Keratinocyte (primary cell): ENCODE measurements at regions not wholly inside any gene's neighbourhood (a gene's known extent, or its start where the extent isn't known, plus 50 kb on each side); places are given as distances from the start of the nearest gene placed in this dataset.

Experiments
- DNase-seq: peaks from one replicate; pipeline ENCODE4 v3.0.0-alpha.2; 2011; ENCODE audit warnings: low read depth, missing footprints, low spot score
- FAIRE-seq: peaks from 2 replicates; lab custom pipeline; 2011; peaks lifted over from hg19 to GRCh38; lab: Jason Lieb, UNC
- H2AFZ ChIP-seq: 2 replicates; pipeline ENCODE4 v1.6.0; 2012; ENCODE audit warnings: low read length, control low read depth, inconsistent platforms; ENCODE audit not compliant: control insufficient read depth
- H3K27ac ChIP-seq: 2 replicates; pipeline ENCODE4 v1.5.1; 2011; ENCODE audit warnings: low read length; ENCODE audit not compliant: control insufficient read depth, insufficient read depth
- H3K27me3 ChIP-seq: 3 replicates; pipeline ENCODE4 v1.6.0; 2011; ENCODE audit warnings: low read length; ENCODE audit not compliant: control insufficient read depth, insufficient read depth; ENCODE audit errors: extremely low read depth
- H3K36me3 ChIP-seq, 2 experiments: 2 replicates in 1 of 2; 3 replicates in 1 of 2; pipeline ENCODE4 v1.5.1; 2011; ENCODE audit warnings: low read length in 2 of 2, mild to moderate bottlenecking in 1 of 2; ENCODE audit not compliant: control insufficient read depth in 2 of 2, insufficient read depth in 2 of 2; ENCODE audit errors: extremely low read depth in 1 of 2
- H3K4me1 ChIP-seq: 3 replicates; pipeline ENCODE4 v1.5.1; 2011; ENCODE audit warnings: low read length; ENCODE audit not compliant: control insufficient read depth, insufficient read depth; ENCODE audit errors: extremely low read depth
- H3K4me2 ChIP-seq: 3 replicates; pipeline ENCODE4 v1.6.0; 2011; ENCODE audit warnings: low read depth, low read length; ENCODE audit not compliant: control insufficient read depth, insufficient read depth; ENCODE audit errors: extremely low read depth
- H3K4me3 ChIP-seq, 3 experiments: fragments of 200-600 bp in 1 of 3; sonication (generic) in 1 of 3; 2 replicates in 2 of 3; 3 replicates in 1 of 3; pipeline ENCODE4 v1.5.1; 2011 to 2016; ENCODE audit warnings: low read length in 3 of 3, mild to moderate bottlenecking in 3 of 3, control low read depth in 2 of 3, inconsistent platforms in 1 of 3, low read depth in 1 of 3, mixed read lengths in 1 of 3, mixed run types in 1 of 3, moderate library complexity in 1 of 3; ENCODE audit not compliant: control insufficient read depth in 2 of 3, insufficient read depth in 2 of 3; ENCODE audit errors: extremely low read depth in 1 of 3
- H3K79me2 ChIP-seq: 2 replicates; pipeline ENCODE4 v1.6.0; 2012; ENCODE audit warnings: low read length; ENCODE audit not compliant: control insufficient read depth, insufficient read depth
- H3K9ac ChIP-seq: 3 replicates; pipeline ENCODE4 v1.6.0; 2011; ENCODE audit warnings: low read length; ENCODE audit not compliant: control insufficient read depth, insufficient read depth; ENCODE audit errors: extremely low read depth
- H3K9me1 ChIP-seq: 3 replicates; pipeline ENCODE4 v1.6.0; 2011; ENCODE audit warnings: low read length; ENCODE audit not compliant: control insufficient read depth, insufficient read depth; ENCODE audit errors: extremely low read depth
- H3K9me3 ChIP-seq: 2 replicates; pipeline ENCODE4 v1.5.1; 2012; ENCODE audit warnings: low read depth, low read length; ENCODE audit not compliant: control insufficient read depth
- H4K20me1 ChIP-seq: 3 replicates; pipeline ENCODE4 v1.6.0; 2011; ENCODE audit warnings: low read length; ENCODE audit not compliant: control insufficient read depth, insufficient read depth; ENCODE audit errors: extremely low read depth
- CTCF ChIP-seq, 3 experiments: IDR thresholded peaks in 1 of 3; conservative IDR thresholded peaks in 1 of 3; optimal IDR thresholded peaks in 1 of 3; 2 replicates in 2 of 3; 3 replicates in 1 of 3; pipeline versions ENCODE3 to v1.5.1; 2011; ENCODE audit warnings: low read length in 3 of 3, mild to moderate bottlenecking in 3 of 3, moderate library complexity in 2 of 3, control low read depth in 1 of 3, inconsistent platforms in 1 of 3; ENCODE audit not compliant: insufficient read depth in 2 of 3; ENCODE audit errors: extremely low read depth in 1 of 3
- EZH2 ChIP-seq: IDR thresholded peaks from one replicate; pipeline ENCODE4 v1.6.1; 2012; ENCODE audit warnings: inconsistent platforms, mild to moderate bottlenecking, low read length, moderate library complexity
- dilution Hi-C: fragments of 300-500 bp; cut with MboI; formaldehyde crosslinking; loops from one replicate; pipeline ENCODE4 v1.7.0; 2020; ENCODE audit warnings: low sequenced_read_pairs; ENCODE audit not compliant: extremely low pct_ligation_motif_present

GRCh38 chr2:144115739-144116291 is 404.1 kb downstream of the ZEB2 start:
- Histone ChIP-seq H3K27ac (no peak overlapping the region), H3K4me3 (no peak overlapping the region), H3K27me3 (no peaks in the 10 kb centered on the region), H3K36me3 (no peaks in the 10 kb centered on the region), H3K9me3 (no peaks in the 10 kb centered on the region), H3K4me1 (peaks cover 8% of the 10 kb centered on the region), H2AFZ (no peak overlapping the region), H3K79me2 (no peaks in the 10 kb centered on the region), H4K20me1 (no peaks in the 10 kb centered on the region), H3K9me1 (no peaks in the 10 kb centered on the region), H3K9ac (no peak overlapping the region), H3K4me2 (no peak overlapping the region)
- TF ChIP-seq CTCF (optimal IDR thresholded peaks at IDR 0.05 in 1 of 3, IDR thresholded peaks at IDR 0.05 in 1 of 3, conservative IDR thresholded peaks at IDR 0.05 in 1 of 3; ENCODE audit: extremely low read depth in 1 of 3, insufficient read depth in 2 of 3, low read length in 3 of 3) = no peak
- TF ChIP-seq EZH2 = no peak
- DNase-seq (no peak), FAIRE-seq (no peak)
- dilution Hi-C loops = no loop called here

- Histone ChIP-seq H3K36me3 (no peaks in the 10 kb centered on the region), H3K4me3 (no peak overlapping the region), H3K9me3 (no peaks in the 10 kb centered on the region), H3K27ac (no peak overlapping the region), H3K4me2 (no peak overlapping the region), H3K27me3 (no peaks in the 10 kb centered on the region), H3K9me1 (no peaks in the 10 kb centered on the region), H4K20me1 (no peaks in the 10 kb centered on the region), H3K4me1 (peaks cover 8% of the 10 kb centered on the region), H3K9ac (no peak overlapping the region), H2AFZ (no peak overlapping the region), H3K79me2 (no peaks in the 10 kb centered on the region)
- no peak for TF ChIP-seq CTCF (optimal IDR thresholded peaks at IDR 0.05 in 1 of 3, IDR thresholded peaks at IDR 0.05 in 1 of 3, conservative IDR thresholded peaks at IDR 0.05 in 1 of 3; ENCODE audit: extremely low read depth in 1 of 3, insufficient read depth in 2 of 3, low read length in 3 of 3)
- TF ChIP-seq EZH2 = no peak
- FAIRE-seq (no peak), DNase-seq (no peak)
- dilution Hi-C loops = no loop called here
These were observed 405.2 kb downstream of the ZEB2 start for GRCh38 chr2:144114760-144115159.
